ENCODE measurements at regions not wholly inside any gene's neighbourhood (a gene's known extent, or its start where the extent isn't known, plus 50 kb on each side); places are given as distances from the start of the nearest gene placed in this dataset.
"Not testable (repeated sequence)": the region's sequence is repeated elsewhere in the genome, so short reads cannot be mapped to it uniquely, and the experiment has no call there.

DNA sequence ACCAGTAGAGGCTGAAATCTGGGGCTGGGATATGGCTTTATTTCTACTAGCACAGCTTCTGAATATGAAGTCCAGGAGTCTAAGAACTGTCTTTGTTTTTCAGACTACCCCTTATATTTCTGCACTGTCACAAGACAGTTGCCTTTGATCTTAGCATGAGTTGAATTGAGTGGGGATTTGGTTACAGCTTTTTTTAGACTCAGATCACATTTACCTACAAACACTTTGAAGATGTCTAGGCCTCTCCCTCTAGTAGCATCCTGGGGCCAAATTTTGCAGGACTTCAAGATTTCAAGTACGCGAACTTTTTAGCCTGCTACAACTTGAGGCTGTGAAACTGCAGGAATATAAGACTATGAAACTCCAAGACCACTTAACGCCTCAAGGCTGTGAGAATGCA, 240.2 kb downstream of the NEBL start:
- DNase-seq (ENCODE audit: low read depth): no peak

DNA sequence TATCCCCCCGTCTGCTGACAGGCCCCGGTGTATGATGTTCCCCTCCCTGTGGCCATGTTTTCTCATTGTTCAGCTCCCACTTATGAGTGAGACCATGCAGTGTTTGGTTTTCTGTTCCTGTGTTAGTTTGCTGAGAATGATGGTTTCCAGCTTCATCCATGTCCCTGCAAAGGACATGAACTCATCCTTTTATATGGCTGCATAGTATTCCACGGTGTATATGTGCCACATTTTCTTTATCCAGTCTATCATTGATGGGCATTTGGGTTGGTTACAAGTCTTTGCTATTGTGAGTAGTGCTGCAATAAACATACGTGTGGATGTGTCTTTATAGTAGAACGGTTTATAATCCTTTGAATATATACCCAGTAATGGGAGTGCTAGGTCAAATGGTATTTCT, 244.7 kb downstream of the NEBL start:
- DNase-seq (ENCODE audit: low read depth): not testable (repeated sequence)

DNA sequence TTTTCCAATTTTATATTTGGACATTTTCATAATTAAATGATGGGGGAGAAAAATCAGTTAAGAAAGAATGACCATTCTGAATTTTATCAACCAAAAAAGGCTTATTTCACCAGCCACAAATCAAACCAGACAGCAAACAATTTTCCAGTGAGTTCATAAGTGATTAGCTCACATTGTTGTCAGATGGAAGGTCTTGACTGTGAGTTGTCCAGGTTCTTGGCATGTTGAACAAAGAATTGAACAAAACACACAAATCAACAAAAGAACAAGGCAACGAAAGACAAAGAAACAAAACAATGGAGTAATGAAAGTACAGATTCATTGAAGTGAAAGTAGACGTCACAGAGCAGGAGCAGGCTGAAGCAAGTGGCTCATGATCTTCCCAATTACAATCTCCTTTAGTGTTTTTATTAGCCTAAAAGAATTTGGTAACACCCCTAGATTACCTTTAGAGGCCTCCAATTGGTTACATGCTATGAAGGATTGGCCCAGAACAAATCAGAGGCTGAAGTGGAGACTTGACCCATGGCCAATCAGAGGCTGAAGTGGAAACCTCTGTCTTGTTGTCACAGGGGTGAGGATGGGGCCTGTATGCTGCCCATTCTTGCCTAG, 248.7 kb downstream of the NEBL start:
- DNase-seq (ENCODE audit: low read depth): no peak

DNA sequence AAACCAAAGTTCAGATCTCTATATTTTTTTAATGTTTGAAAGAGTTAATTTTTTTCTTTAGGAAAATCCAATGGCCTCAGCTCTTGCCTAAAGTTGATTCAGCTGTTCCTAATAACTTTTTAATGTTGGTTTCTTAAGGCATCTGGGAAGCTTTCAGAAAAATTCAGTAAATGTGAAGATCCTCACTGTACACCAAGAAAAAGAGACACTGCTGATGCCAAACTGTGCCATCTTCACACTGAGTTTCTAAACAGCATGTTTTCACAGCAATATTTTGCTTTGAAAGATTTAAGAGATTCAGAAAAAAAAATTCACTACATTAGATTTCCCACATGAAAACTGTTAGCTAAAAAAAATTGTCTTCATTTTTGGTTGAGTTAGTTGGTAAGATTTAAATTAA, 249.4 kb downstream of the NEBL start:
- DNase-seq (ENCODE audit: low read depth): no peak

DNA sequence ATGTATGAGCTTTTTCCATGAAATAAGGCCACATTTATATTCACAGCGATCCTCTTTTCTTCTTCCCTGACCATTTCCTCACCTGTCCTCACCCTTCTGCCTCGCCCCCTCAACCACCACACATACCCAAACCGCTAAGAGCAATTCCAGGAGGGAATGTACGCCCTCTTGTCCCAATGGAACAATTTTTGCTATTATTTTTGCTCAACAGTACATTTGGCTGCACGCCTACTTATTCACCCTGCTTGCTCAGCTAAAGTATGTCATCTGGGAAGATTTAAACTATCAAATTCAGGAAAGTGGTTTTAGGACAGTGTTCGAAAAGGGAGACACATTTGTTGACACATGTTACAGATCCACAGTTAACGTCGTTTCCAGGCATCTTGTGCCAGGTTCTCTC, 252.7 kb downstream of the NEBL start:
- no peak for DNase-seq (ENCODE audit: low read depth)

DNA sequence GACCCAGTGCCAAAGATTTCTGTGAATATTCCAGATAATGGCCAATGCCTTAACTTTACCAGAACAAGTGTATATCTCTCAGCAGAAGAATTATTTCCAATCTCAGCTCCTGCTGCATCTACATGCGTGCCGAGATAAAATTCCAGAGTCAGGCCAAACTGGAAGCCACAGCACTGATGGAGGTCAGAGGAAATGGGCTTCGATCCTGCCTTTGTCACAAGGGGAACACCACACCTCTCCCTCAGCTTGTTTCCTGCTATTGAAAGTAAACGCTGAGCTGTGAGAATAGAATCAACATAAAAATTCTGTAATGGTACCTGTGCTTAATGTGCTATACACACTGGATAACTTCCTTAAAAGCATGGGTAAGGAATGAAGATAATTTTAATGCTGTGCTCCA, 255.5 kb downstream of the NEBL start:
- no peak for DNase-seq (ENCODE audit: low read depth)

DNA sequence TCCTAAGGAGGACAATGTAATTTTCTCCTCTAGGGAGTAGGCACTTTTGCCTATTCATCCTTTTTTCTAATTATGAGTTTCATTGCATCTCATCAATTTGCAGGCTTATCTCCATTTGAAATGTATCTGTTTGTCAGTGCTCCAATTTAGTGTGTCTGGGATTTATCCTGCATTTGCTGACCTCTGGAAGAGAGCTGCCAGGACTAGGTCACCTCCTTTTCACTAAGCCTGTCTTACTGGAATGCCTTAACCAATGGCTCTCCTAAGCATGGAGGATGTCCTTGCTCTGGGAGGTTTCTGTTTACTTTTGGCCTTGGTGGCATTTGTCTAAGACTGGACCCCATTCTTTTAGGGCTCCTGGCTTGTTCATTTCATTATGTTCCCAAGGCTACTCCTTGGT, 261.5 kb downstream of the NEBL start:
- no peak for DNase-seq (ENCODE audit: low read depth)

DNA sequence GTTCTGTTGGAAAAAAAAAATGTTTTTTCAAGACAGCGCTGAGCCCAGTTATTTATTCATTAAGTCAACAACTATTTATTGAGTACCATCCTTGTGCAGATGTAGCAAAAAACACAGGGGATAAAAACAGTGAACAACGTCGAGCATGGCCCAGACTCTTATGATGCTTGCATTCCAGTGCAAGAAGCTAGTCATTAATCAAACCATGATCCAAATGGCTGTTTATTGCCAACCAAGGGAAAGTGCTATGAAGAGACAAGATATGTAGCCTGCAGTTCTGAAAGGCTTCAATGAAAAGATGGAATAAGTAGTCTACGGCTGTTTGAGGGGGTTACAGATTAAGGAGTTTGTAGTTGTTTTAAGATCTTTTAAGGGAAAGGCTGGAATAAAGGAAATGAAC, 262.3 kb downstream of the NEBL start:
- no peak for DNase-seq (ENCODE audit: low read depth)

DNA sequence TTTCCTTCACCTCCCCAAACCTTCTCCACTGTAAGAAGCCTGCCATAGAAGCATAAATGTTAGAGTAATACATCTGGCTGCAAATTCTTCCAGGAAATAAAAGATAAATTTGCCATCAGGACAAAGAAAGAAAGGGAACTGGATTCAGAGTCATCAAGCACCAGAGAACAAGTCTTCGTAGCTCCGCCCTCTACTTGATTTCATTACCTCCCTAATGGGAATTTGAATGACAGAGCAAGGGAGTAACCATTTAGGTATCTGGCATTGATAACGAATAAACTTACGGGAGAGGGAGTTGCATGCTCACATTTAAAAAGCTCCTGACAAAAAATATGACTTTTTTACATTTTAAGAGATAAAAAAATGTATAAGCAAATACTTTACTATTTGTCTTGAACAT, 263.4 kb downstream of the NEBL start:
- DNase-seq (ENCODE audit: low read depth): no peak

DNA sequence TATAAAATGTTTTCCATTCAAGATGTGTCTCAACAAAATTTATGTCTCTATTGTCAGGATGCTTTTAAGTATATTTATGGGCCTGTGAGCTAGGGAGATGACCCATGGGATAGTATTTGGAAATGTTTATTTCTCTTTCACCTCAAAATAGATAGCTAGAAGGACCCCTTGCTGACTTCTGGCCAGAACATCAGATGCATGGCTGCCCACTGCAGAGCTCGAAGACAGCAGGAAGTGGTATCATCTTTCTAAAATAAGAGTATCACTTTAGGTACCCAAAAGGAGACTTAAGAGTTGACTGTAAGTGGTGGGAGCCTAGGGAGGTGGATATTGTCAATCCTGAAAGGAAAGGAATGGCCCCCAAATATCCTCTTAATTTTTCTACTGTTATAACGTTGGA, 264.4 kb downstream of the NEBL start:
- DNase-seq (ENCODE audit: low read depth): no peak

DNA sequence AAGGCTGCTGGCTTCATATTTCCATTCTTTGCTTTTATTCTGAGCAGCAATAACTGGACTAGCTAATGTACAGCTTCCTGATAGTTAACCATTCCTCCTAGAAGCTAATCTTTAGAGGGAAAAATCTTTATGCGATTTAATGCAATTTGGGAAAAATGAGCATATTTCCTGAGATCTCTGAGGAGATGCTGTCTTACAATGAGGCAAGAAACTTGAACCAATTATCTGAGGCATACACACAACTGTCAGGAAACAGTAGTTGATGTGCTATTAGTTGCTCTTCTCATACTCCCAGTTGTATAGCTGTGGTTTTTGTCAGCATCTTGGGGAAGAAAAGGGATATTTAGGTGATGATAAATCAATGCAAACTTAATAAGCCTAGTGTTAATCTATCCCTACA, 265.9 kb downstream of the NEBL start:
- no peak for DNase-seq (ENCODE audit: low read depth)

DNA sequence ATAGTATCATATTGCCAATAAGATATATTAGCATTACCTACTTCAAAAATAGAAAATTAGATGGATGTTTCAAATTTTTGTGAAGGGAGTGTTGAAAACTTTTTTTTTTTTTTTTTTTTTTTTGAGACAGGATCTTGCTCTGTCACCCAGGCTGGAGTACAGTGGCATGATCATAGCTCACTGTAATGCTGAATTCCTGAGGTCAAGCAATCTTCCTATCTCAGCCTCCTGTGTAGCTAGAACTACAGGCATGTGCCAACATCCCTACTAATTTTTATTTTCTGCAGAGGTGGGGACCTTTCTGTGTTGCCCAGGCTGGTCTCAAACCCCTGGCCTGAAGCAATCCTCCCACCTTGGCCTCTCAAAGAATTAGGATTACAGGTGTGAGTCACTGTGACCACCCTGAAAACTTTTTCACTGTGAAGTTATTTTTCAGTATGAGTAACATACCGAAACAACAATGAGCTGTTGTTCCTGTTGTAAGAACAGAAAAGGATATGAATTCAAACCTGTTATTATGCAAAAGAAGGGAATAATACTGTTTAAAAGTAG, 266.9 kb downstream of the NEBL start:
- no peak for DNase-seq (ENCODE audit: low read depth)

DNA sequence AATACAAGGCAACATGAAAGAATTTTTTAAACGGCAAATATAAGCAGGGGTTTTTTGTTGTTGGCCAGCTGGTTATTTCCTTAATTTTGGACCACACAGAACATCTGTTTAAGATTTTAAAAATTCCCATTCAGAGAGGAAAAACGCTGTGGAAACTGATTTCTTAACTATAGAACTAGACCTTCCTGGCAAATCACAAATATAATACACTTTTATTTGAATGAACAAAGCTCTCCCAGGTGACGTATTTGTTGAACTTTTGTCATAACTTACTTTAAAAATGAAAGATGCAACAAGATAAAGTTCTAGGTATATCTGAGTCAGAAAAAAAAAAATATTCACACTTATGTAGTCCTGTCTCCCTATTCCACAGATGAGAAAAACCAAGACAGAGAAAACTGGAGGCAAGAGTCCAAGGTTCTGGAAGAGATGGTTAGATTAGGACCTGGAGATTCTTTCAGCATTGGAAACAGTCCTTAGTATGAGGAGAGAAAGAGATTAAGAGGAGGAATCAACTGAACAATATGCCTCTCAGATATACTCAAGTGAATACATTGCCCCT, 269.1 kb downstream of the NEBL start:
- no peak for DNase-seq (ENCODE audit: low read depth)

DNA sequence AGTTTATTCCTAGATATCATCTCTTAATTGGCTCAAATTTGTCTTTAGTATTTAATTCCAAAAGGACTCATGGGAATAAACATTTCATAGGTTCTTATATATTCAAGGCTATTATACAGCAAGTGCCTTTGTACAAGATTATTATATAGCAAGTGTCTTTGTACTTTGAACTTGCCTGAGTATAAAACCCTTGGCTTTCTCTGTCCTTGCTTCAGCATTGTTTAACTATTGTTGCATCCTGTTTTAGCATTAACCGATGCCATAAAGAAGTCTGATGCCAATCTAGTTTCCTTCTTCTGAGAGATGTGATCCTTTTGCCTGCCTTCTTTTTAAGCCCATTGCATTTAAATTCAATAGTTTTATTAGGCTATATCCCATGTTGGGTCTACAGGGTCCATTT, 270.0 kb downstream of the NEBL start:
- DNase-seq (ENCODE audit: low read depth): no peak

DNA sequence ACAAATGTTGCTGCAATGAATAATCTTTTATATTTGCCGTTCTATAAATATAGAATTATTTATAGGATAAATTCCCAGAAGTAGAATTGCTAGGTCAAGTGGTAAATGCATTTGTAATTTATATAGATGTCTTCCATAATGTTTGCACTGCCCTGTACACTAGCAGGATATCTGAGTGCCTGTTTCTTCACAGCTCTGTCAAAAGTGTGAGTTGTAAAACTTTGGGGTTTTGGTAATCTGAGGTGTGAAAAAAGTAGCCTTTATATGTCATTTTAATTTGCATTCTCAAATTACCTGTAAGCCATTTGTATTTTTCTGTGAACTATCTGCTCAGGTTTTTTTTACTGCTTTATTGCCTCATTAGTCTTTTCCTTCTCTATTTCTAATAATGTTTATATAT, 271.2 kb downstream of the NEBL start:
- no peak for DNase-seq (ENCODE audit: low read depth)

DNA sequence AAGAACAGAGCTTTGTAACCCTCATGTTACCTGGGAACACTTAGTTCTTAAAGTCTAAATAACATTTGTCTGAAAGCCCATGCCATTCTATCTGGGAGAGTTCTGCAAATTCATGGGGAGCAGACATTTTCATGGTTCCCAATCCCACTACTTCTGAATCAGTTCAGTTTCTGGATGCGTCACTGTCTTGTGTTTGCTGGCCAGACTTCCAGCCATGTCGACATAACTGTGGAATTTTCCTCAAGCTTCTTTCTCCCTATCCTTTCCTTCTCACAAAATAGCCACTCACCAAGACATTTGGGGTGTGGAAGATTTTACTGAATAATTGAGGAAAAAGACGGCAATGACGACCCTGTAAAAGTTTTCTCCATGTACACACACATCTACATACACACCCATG, 272.5 kb downstream of the NEBL start:
- no peak for DNase-seq (ENCODE audit: low read depth)

DNA sequence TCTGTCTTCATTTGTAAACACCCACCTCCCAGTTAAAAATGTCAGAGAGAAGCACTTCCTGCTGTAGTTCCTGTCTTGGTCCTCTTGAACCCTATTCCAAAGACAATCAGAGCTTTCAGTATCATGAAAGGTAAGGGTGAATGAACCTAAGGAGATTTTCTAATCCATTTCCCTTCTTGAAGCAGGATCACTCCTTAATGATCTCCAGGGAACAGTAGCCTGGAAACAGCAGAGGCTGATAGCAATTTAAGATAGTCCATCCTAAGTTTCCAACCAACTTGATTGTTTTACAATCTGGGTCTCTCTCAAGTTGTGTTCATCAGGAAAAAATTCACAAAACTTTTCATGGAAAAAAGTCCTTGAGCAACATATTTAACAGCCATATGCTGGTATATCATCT, 273.6 kb downstream of the NEBL start:
- no peak for DNase-seq (ENCODE audit: low read depth)

DNA sequence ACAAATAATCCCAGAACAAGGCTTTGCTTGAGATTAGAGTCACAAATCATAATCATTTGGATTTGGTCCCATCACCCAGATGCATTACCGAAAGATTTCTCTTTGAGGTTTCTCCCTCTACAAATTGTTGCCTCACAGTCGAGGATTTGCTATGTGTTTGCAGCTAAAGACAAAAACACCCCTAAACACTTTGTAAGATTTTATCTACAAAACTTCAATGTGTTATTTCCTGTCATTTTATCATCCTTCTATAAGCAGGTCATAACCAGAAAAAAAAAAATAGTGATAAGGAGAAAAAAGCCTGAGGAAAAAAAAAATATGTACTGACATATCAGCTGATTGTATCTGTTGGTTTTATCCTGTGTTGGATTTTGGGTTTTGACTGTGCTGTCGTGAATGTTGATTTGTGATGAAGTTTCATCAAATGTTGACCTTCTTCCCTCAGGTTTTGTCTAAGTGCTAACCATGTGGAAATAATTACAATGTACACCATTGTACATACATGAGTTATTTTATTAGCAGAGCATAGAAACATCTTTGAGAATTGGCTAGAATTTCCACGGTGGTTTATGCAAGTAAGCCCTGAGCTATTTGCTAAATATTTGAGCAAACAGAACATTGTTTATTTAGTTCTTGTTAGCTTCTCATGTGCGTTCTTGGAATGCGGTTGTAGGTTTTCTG, 274.4 kb downstream of the NEBL start:
- DNase-seq (ENCODE audit: low read depth): no peak

DNA sequence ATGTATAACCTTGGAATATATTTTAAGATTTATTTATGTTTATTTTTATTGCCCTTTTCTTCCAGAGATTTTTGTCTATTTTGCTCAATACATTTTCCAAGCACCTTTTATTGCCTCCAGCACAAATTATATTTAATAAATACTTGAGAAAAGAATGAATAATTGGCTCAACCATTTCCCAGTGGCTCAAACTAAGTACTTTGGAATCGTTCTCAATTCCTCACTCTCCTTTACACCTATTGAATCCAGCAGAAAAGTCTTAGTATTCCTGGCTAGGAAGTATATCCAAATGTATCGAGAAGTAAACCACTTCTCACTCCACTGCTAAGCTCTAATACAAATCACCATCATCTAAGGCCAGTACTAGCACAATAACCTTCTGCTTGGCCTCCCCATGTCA, 276.1 kb downstream of the NEBL start:
- no peak for DNase-seq (ENCODE audit: low read depth)

DNA sequence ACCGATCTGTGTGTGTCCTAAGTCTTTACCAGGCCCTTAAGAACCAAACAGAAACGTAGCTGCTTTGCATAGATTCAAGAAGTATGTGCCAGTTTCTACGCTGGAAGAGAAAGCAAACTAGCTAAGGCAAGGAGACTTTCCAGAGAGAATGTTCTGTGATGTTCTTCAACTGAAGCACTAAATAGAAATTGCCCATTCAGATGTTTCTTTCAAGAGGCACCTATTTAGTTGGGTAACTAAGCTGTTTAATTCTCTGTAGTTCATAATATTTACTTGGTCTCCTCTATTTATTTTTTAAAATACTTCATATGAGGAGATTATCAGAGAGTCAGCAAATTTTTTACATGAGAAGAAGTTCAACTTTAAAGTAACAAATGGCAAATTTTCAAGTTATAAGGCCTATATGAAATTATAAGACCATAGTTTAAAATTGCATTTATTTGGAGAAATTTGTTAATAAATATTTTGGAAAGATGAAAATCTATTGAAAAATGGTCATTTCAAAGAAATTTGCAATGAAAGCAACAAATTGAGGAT, 279.0 kb downstream of the NEBL start:
- no peak for DNase-seq (ENCODE audit: low read depth)

DNA sequence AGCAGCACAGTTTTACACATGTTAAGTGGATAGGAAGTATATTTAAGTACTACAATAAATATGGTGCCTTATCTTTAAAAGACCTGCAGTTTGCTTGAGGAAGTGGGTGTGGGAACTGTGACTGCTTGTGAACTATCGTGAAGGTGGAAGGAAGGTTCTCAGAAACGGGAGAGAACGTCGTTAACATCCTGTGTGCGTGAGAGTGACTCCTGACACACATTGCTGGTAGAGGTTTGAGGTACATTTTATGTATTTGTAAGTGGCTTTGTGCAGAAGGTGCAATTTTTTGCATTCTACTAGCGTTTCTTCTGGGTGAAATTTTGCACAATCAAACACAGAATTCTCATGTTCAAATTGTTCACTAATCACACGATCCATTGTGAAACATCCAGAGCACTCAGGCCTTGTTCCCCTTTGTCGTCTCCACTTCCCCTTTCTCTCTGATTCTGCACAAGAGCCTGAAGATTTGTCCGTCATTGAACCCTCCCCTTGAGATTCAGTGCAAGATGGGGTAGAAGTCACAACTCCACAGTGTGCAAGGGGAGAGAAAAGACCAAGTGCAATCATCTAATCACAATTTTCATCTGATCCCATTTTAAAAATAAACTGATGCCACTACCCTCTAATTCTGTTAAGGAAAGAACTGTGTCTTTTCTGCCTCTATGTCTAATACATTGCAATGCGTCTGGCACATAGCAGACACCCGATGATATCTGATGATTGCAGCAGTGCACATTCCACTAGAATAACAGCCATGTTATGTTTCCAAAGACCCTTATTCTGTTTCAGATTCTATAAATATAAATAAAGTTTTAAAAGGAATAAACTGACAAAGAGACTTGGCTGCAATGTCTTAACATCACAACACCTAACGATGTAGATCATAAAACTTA, 279.9 kb downstream of the NEBL start:
- no peak for DNase-seq (ENCODE audit: low read depth)

DNA sequence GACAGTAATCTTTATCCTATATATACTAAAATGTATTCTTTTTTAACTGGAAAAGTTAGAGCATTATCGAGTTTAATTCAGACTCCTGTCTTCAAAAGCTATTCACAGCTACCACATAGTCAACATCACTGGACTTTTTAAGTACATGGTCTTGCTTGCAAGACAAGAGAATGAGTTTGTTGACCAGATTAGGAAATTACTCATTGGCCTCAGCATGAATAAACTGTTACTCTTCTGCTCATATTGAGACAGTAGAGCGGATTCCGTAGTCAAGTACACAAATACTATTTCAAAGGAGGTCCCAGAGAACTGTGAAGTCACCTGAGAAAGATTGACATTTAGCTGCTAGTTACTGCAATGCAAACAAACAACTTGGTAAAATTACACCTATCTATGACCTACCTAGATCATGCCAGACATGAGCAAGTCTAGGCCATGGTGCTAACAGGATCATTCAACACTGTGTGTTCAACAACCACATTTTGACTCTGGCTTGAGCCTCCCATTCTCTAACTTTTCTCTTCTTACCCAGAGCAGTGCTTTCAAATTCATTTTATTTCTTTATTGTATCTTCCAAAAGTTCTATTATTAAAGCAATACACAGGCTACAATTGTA, 280.9 kb downstream of the NEBL start:
- no peak for DNase-seq (ENCODE audit: low read depth)
